Panc1 (cell line): ENCODE measurements at regions not wholly inside any gene's neighbourhood (a gene's known extent, or its start where the extent isn't known, plus 50 kb on each side); places are given as distances from the start of the nearest gene placed in this dataset.

Source experiments
- CTCF ChIP-seq: fragments of 450-650 bp; IDR thresholded peaks from 2 replicates; pipeline ENCODE4 v1.5.1; 2017; ENCODE audit warnings: mild to moderate bottlenecking
- POLR2AphosphoS5 ChIP-seq: IDR thresholded peaks from 2 replicates; pipeline ENCODE4 v1.6.1; 2012; ENCODE audit warnings: mild to moderate bottlenecking, low read depth, low read length, moderate library complexity
- TCF7L2 ChIP-seq: IDR thresholded peaks from 2 replicates; pipeline ENCODE4 v1.6.1; 2011; ENCODE audit warnings: mild to moderate bottlenecking, low read depth, low read length, inconsistent platforms
- TF ChIP-seq, protein P1 (sequence below), 2 experiments: IDR thresholded peaks; 2 replicates each; pipeline ENCODE4 v1.6.1; 2011 to 2012; ENCODE audit warnings: low read depth in 2 of 2, control low read depth in 1 of 2, low read length in 1 of 2, mild to moderate bottlenecking in 1 of 2, moderate library complexity in 1 of 2; ENCODE audit not compliant: insufficient read depth in 1 of 2

- TF ChIP-seq, protein P1, sequence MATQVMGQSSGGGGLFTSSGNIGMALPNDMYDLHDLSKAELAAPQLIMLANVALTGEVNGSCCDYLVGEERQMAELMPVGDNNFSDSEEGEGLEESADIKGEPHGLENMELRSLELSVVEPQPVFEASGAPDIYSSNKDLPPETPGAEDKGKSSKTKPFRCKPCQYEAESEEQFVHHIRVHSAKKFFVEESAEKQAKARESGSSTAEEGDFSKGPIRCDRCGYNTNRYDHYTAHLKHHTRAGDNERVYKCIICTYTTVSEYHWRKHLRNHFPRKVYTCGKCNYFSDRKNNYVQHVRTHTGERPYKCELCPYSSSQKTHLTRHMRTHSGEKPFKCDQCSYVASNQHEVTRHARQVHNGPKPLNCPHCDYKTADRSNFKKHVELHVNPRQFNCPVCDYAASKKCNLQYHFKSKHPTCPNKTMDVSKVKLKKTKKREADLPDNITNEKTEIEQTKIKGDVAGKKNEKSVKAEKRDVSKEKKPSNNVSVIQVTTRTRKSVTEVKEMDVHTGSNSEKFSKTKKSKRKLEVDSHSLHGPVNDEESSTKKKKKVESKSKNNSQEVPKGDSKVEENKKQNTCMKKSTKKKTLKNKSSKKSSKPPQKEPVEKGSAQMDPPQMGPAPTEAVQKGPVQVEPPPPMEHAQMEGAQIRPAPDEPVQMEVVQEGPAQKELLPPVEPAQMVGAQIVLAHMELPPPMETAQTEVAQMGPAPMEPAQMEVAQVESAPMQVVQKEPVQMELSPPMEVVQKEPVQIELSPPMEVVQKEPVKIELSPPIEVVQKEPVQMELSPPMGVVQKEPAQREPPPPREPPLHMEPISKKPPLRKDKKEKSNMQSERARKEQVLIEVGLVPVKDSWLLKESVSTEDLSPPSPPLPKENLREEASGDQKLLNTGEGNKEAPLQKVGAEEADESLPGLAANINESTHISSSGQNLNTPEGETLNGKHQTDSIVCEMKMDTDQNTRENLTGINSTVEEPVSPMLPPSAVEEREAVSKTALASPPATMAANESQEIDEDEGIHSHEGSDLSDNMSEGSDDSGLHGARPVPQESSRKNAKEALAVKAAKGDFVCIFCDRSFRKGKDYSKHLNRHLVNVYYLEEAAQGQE (IDR thresholded peaks at IDR 0.05; ENCODE audit: insufficient read depth in 1 of 2, low read depth in 2 of 2, low read length in 1 of 2): no peak
- no peak for TF ChIP-seq CTCF
- no peak for TF ChIP-seq POLR2AphosphoS5
- no peak for TF ChIP-seq TCF7L2
Measured at GRCh38 chr14:76651410-76652055, 109.7 kb upstream of the VASH1 start.
